Activated naive CD4-positive, alpha-beta T cell treated with anti-CD3 and anti-CD28 coated beads for 36 hours (primary cell): ENCODE measurements at regions not wholly inside any gene's neighbourhood (a gene's known extent, or its start where the extent isn't known, plus 50 kb on each side); places are given as distances from the start of the nearest gene placed in this dataset.

Source experiments
- CTCF ChIA-PET: fragments of 350-600 bp; sonication (Branson Sonifier 250); formaldehyde crosslinking; loops from one replicate; lab custom pipeline; 2021; ENCODE audit warnings: antibody characterized with exemption; lab: Charles Lee
- DNase-seq: peaks from one replicate; pipeline ENCODE4 v3.0.0-alpha.2; 2020
- H3K27ac Mint-ChIP-seq: one replicate; pipeline ENCODE4 v1.8.0; 2021; ENCODE audit warnings: mild to moderate bottlenecking, mixed read lengths
- H3K27me3 Mint-ChIP-seq: one replicate; pipeline ENCODE4 v1.8.0; 2021; ENCODE audit warnings: low read depth, mixed read lengths
- H3K36me3 Mint-ChIP-seq: one replicate; pipeline ENCODE4 v1.8.0; 2021; ENCODE audit warnings: low read depth, mixed read lengths
- H3K4me1 Mint-ChIP-seq: one replicate; pipeline ENCODE4 v1.8.0; 2021; ENCODE audit warnings: low read depth, mixed read lengths
- H3K4me3 Mint-ChIP-seq: one replicate; pipeline ENCODE4 v1.8.0; 2021; ENCODE audit warnings: mild to moderate bottlenecking, moderate library complexity, mixed read lengths
- H3K9me3 Mint-ChIP-seq: one replicate; pipeline ENCODE4 v1.8.0; 2021; ENCODE audit warnings: mixed read lengths
- intact Hi-C: fragments of 100-400 bp; cut with micrococcal nuclease; formaldehyde crosslinking; loops from one replicate; pipeline ENCODE4 v1.15.1; 2023

GRCh38 chr5:33339413-33339812, 101.4 kb upstream of the TARS1 start:
- no peaks in the 10 kb centered on the region for H3K27me3 Mint-ChIP-seq
- H3K4me1 Mint-ChIP-seq = no peaks in the 10 kb centered on the region
- H3K4me3 Mint-ChIP-seq = no peak overlapping the region
- CTCF ChIA-PET = interaction anchor here (0.8 kb wide), 1 partner anchor 123 kb away, joined by 3 read pairs; no protein-coding TSS in a partner anchor
- no peak overlapping the region for H3K27ac Mint-ChIP-seq
- peaks cover 2% of the 10 kb centered on the region for H3K9me3 Mint-ChIP-seq
- no peaks in the 10 kb centered on the region for H3K36me3 Mint-ChIP-seq
- intact Hi-C loops = no loop called here
- DNase-seq = no peak

- H3K4me3 Mint-ChIP-seq = no peak overlapping the region
- no peak overlapping the region for H3K27ac Mint-ChIP-seq
- CTCF ChIA-PET = no interaction called here
- H3K9me3 Mint-ChIP-seq = peaks cover 2% of the 10 kb centered on the region
- DNase-seq = no peak
- no peaks in the 10 kb centered on the region for H3K36me3 Mint-ChIP-seq
- no peaks in the 10 kb centered on the region for H3K4me1 Mint-ChIP-seq
- intact Hi-C loops = no loop called here
- no peaks in the 10 kb centered on the region for H3K27me3 Mint-ChIP-seq
Measured at GRCh38 chr5:33340195-33340594, 100.6 kb upstream of the TARS1 start.

- Mint-ChIP-seq H3K36me3 (no peaks in the 10 kb centered on the region), H3K27me3 (no peaks in the 10 kb centered on the region), H3K4me1 (no peaks in the 10 kb centered on the region), H3K9me3 (peaks cover 2% of the 10 kb centered on the region), H3K27ac (no peak overlapping the region), H3K4me3 (no peak overlapping the region)
- CTCF ChIA-PET = no interaction called here
- intact Hi-C loops = no loop called here
- DNase-seq = no peak
Measured at GRCh38 chr5:33341351-33341750, 99.4 kb upstream of the TARS1 start.

GRCh38 chr5:33343676-33344327, 97.0 kb upstream of the TARS1 start:
- Mint-ChIP-seq H3K4me3 (no peak overlapping the region), H3K27ac (no peak overlapping the region), H3K27me3 (no peaks in the 10 kb centered on the region), H3K4me1 (no peaks in the 10 kb centered on the region), H3K36me3 (no peaks in the 10 kb centered on the region), H3K9me3 (peaks cover 2% of the 10 kb centered on the region)
- DNase-seq = no peak
- intact Hi-C loops = no loop called here
- CTCF ChIA-PET = no interaction called here

GRCh38 chr5:33346534-33346933, 94.2 kb upstream of the TARS1 start:
- H3K9me3 Mint-ChIP-seq = peaks cover 3% of the 10 kb centered on the region
- intact Hi-C loops = no loop called here
- no peaks in the 10 kb centered on the region for H3K36me3 Mint-ChIP-seq
- H3K27ac Mint-ChIP-seq = no peak overlapping the region
- H3K4me3 Mint-ChIP-seq = no peak overlapping the region
- H3K27me3 Mint-ChIP-seq = no peaks in the 10 kb centered on the region
- H3K4me1 Mint-ChIP-seq = no peaks in the 10 kb centered on the region
- CTCF ChIA-PET = no interaction called here
- no peak for DNase-seq

- Mint-ChIP-seq H3K27me3 (peaks cover 3% of the 10 kb centered on the region), H3K9me3 (peaks cover 1% of the 10 kb centered on the region), H3K36me3 (no peaks in the 10 kb centered on the region), H3K4me1 (peaks cover 4% of the 10 kb centered on the region), H3K27ac (no peak overlapping the region), H3K4me3 (no peak overlapping the region)
- CTCF ChIA-PET = no interaction called here
- intact Hi-C loops = no loop called here
- DNase-seq = no peak
Measured at GRCh38 chr5:33361781-33362180, 79.0 kb upstream of the TARS1 start.

GRCh38 chr5:33362915-33363314, 77.8 kb upstream of the TARS1 start:
- no peak overlapping the region for H3K27ac Mint-ChIP-seq
- H3K27me3 Mint-ChIP-seq = peaks cover 3% of the 10 kb centered on the region
- peaks cover 1% of the 10 kb centered on the region for H3K9me3 Mint-ChIP-seq
- CTCF ChIA-PET = interaction anchor here (0.5 kb wide), 1 partner anchor 244 kb away, joined by 4 read pairs; no protein-coding TSS in a partner anchor
- intact Hi-C loops = no loop called here
- H3K4me3 Mint-ChIP-seq = no peak overlapping the region
- H3K36me3 Mint-ChIP-seq = no peaks in the 10 kb centered on the region
- peaks cover 4% of the 10 kb centered on the region for H3K4me1 Mint-ChIP-seq
- no peak for DNase-seq

GRCh38 chr5:33363537-33363936, 77.2 kb upstream of the TARS1 start:
- Mint-ChIP-seq H3K36me3 (no peaks in the 10 kb centered on the region), H3K9me3 (peaks cover 1% of the 10 kb centered on the region), H3K27ac (no peak overlapping the region), H3K4me3 (no peak overlapping the region), H3K4me1 (peaks cover 4% of the 10 kb centered on the region), H3K27me3 (peaks cover 3% of the 10 kb centered on the region)
- CTCF ChIA-PET = no interaction called here
- intact Hi-C loops = no loop called here
- DNase-seq = no peak

- no peak overlapping the region for H3K4me3 Mint-ChIP-seq
- peaks cover 3% of the 10 kb centered on the region for H3K27me3 Mint-ChIP-seq
- H3K27ac Mint-ChIP-seq = no peak overlapping the region
- peaks cover 1% of the 10 kb centered on the region for H3K9me3 Mint-ChIP-seq
- H3K4me1 Mint-ChIP-seq = peaks cover 4% of the 10 kb centered on the region
- no peaks in the 10 kb centered on the region for H3K36me3 Mint-ChIP-seq
- CTCF ChIA-PET = no interaction called here
- intact Hi-C loops = no loop called here
- DNase-seq = no peak
Measured at GRCh38 chr5:33364406-33364805, 76.4 kb upstream of the TARS1 start.

- intact Hi-C loops = no loop called here
- CTCF ChIA-PET = no interaction called here
Measured at GRCh38 chr5:33367416-33367815, 73.3 kb upstream of the TARS1 start.

GRCh38 chr5:33369485-33370465, 71.0 kb upstream of the TARS1 start:
- H3K27me3 Mint-ChIP-seq = peaks cover 2% of the 10 kb centered on the region
- no peaks in the 10 kb centered on the region for H3K36me3 Mint-ChIP-seq
- intact Hi-C loops = no loop called here
- no peak overlapping the region for H3K4me3 Mint-ChIP-seq
- no peaks in the 10 kb centered on the region for H3K4me1 Mint-ChIP-seq
- CTCF ChIA-PET = no interaction called here
- no peak for DNase-seq
- H3K27ac Mint-ChIP-seq = no peak overlapping the region
- no peaks in the 10 kb centered on the region for H3K9me3 Mint-ChIP-seq

More at GRCh38 chr5:33367416-33367815, 73.3 kb upstream of the TARS1 start:
- Mint-ChIP-seq H3K4me3 (no peak overlapping the region), H3K27ac (no peak overlapping the region), H3K36me3 (no peaks in the 10 kb centered on the region), H3K9me3 (no peaks in the 10 kb centered on the region), H3K4me1 (peaks cover 4% of the 10 kb centered on the region), H3K27me3 (peaks cover 2% of the 10 kb centered on the region)
- no peak for DNase-seq

GRCh38 chr5:33370466-33370859, 70.3 kb upstream of the TARS1 start:
- H3K27ac Mint-ChIP-seq = no peak overlapping the region
- H3K9me3 Mint-ChIP-seq = no peaks in the 10 kb centered on the region
- no peak overlapping the region for H3K4me3 Mint-ChIP-seq
- H3K4me1 Mint-ChIP-seq = no peaks in the 10 kb centered on the region
- CTCF ChIA-PET = no interaction called here
- DNase-seq = no peak
- peaks cover 2% of the 10 kb centered on the region for H3K27me3 Mint-ChIP-seq
- intact Hi-C loops = no loop called here
- no peaks in the 10 kb centered on the region for H3K36me3 Mint-ChIP-seq

- Mint-ChIP-seq H3K27me3 (peaks cover 2% of the 10 kb centered on the region), H3K4me3 (no peak overlapping the region), H3K36me3 (no peaks in the 10 kb centered on the region), H3K9me3 (no peaks in the 10 kb centered on the region), H3K4me1 (no peaks in the 10 kb centered on the region), H3K27ac (no peak overlapping the region)
- DNase-seq = no peak
- intact Hi-C loops = no loop called here
- CTCF ChIA-PET = no interaction called here
Measured at GRCh38 chr5:33371660-33372059, 69.1 kb upstream of the TARS1 start.
